ENCODE measurements at regions not wholly inside any gene's neighbourhood (a gene's known extent, or its start where the extent isn't known, plus 50 kb on each side); places are given as distances from the start of the nearest gene placed in this dataset.
"Not testable (repeated sequence)": the region's sequence is repeated elsewhere in the genome, so short reads cannot be mapped to it uniquely, and the experiment has no call there.

GRCh38 chr3:195979877-195980276 is 71.5 kb upstream of the TNK2 start:
- TF ChIP-seq, protein P1, sequence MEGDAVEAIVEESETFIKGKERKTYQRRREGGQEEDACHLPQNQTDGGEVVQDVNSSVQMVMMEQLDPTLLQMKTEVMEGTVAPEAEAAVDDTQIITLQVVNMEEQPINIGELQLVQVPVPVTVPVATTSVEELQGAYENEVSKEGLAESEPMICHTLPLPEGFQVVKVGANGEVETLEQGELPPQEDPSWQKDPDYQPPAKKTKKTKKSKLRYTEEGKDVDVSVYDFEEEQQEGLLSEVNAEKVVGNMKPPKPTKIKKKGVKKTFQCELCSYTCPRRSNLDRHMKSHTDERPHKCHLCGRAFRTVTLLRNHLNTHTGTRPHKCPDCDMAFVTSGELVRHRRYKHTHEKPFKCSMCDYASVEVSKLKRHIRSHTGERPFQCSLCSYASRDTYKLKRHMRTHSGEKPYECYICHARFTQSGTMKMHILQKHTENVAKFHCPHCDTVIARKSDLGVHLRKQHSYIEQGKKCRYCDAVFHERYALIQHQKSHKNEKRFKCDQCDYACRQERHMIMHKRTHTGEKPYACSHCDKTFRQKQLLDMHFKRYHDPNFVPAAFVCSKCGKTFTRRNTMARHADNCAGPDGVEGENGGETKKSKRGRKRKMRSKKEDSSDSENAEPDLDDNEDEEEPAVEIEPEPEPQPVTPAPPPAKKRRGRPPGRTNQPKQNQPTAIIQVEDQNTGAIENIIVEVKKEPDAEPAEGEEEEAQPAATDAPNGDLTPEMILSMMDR (IDR thresholded peaks at IDR 0.05): not testable (repeated sequence)
- not testable (repeated sequence) for TF ChIP-seq POLR2A (IDR thresholded peaks at IDR 0.05)
